Testis (tissue), 2 donors: ENCODE measurements at regions not wholly inside any gene's neighbourhood (a gene's known extent, or its start where the extent isn't known, plus 50 kb on each side); places are given as distances from the start of the nearest gene placed in this dataset.

Experiments
- DNase-seq: peaks from one replicate; pipeline ENCODE4 v3.0.0-alpha.2; 2019
- H3K27ac ChIP-seq, 2 donors: fragments of 200-600 bp; sonication (generic); one replicate each; pipeline ENCODE4 v1.5.1; 2019
- H3K27me3 ChIP-seq: fragments of 200-600 bp; sonication (generic); one replicate; pipeline ENCODE4 v1.5.1; 2019
- H3K36me3 ChIP-seq: fragments of 200-600 bp; sonication (generic); one replicate; pipeline ENCODE4 v1.5.1; 2017; ENCODE audit warnings: low read depth; ENCODE audit errors: missing control alignments
- H3K4me1 ChIP-seq: fragments of 200-600 bp; sonication (generic); one replicate; pipeline ENCODE4 v1.5.1; 2019
- H3K4me3 ChIP-seq, 2 donors: fragments of 200-600 bp; sonication (generic); one replicate each; pipeline ENCODE4 v1.5.1; 2017 to 2019
- H3K9me3 ChIP-seq: fragments of 200-600 bp; sonication (generic); one replicate; pipeline ENCODE4 v1.5.1; 2017
- POLR2A ChIP-seq: fragments of 450-650 bp; IDR thresholded peaks from one replicate; pipeline ENCODE4 v1.6.1; 2017; ENCODE audit warnings: antibody characterized with exemption, mild to moderate bottlenecking, moderate library complexity
- WGBS, 2 donors: methylation state at CpG; one replicate each; pipeline ENCODE4 v1.1.5; 2018; 5-methylcytosine and 5-hydroxymethylcytosine counted together
- intact Hi-C: fragments of 100-400 bp; cut with DNase I; formaldehyde crosslinking; loops from one replicate; pipeline ENCODE4 v1.15.1; 2023; ENCODE audit warnings: low total_unique reads
- TF ChIP-seq, protein P1 (sequence below), 3 experiments: fragments of 450-650 bp in 2 of 3; fragments of 200-600 bp in 1 of 3; sonication (generic) in 1 of 3; IDR thresholded peaks; one replicate each; pipeline ENCODE4 v1.5.1; 2016 to 2019; ENCODE audit warnings: antibody characterized with exemption in 3 of 3, mild to moderate bottlenecking in 2 of 3, moderate library complexity in 1 of 3

- DNase-seq, result no peak
- intact Hi-C loops, result loop anchor here (5.0 kb wide), 1 partner anchor 50 kb away; no protein-coding TSS in a partner anchor
- Histone ChIP-seq H3K27me3 (no peaks in the 10 kb centered on the region), H3K27ac (peak overlapping the region; percentile 6 to 55), H3K9me3 (no peaks in the 10 kb centered on the region), H3K36me3 (no peaks in the 10 kb centered on the region), H3K4me1 (peaks cover 60% of the 10 kb centered on the region), H3K4me3 (no peak overlapping the region)
- no peak for TF ChIP-seq POLR2A
- TF ChIP-seq, protein P1, sequence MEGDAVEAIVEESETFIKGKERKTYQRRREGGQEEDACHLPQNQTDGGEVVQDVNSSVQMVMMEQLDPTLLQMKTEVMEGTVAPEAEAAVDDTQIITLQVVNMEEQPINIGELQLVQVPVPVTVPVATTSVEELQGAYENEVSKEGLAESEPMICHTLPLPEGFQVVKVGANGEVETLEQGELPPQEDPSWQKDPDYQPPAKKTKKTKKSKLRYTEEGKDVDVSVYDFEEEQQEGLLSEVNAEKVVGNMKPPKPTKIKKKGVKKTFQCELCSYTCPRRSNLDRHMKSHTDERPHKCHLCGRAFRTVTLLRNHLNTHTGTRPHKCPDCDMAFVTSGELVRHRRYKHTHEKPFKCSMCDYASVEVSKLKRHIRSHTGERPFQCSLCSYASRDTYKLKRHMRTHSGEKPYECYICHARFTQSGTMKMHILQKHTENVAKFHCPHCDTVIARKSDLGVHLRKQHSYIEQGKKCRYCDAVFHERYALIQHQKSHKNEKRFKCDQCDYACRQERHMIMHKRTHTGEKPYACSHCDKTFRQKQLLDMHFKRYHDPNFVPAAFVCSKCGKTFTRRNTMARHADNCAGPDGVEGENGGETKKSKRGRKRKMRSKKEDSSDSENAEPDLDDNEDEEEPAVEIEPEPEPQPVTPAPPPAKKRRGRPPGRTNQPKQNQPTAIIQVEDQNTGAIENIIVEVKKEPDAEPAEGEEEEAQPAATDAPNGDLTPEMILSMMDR (IDR thresholded peaks at IDR 0.05), result peak in 1 of 3 experiments; percentile 17
- 61 to 75% methylated on average over 8 to 25 of the region's 25 CpGs for WGBS, 2 donors
These were observed 341.8 kb downstream of the SEC14L1 start for GRCh38 chr17:77482375-77483127.

DNA sequence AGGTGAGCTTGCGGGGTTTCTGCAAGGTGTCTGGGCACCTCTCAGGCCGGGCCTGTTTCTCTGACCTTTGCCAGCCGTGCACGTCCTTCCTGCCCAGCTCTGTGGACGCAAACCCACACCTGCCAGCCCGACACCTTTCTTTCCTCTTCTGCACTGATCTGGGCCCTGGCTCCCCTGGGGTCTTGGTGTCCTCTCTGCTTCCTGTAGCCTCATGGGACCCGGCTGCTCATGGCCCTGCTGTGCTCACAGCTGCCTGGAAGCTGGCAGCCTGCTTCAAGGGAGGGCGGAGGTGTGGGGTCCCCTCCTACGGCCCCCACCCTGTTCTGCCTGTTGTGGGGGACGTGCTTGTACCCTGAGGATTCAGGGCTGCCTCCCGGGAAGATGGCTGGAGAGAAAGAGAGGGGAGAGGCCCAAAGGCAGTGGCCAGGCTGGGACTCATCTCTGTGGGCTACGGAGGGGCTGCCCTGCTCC, 342.4 kb downstream of the SEC14L1 start:
- TF ChIP-seq, protein P1 (IDR thresholded peaks at IDR 0.05), result no peak
- no peak for TF ChIP-seq POLR2A
- no peaks in the 10 kb centered on the region for H3K36me3 ChIP-seq
- peaks cover 54% of the 10 kb centered on the region for H3K4me1 ChIP-seq
- no peak for DNase-seq
- H3K9me3 ChIP-seq, result no peaks in the 10 kb centered on the region
- peak overlapping the region; percentile 6 to 55 for H3K27ac ChIP-seq
- WGBS, 2 donors, result 74 to 92% methylated on average over 8 to 12 of the region's 12 CpGs
- no peaks in the 10 kb centered on the region for H3K27me3 ChIP-seq
- H3K4me3 ChIP-seq, result no peak overlapping the region
- intact Hi-C loops, result loop anchor here (5.0 kb wide), 1 partner anchor 51 kb away; no protein-coding TSS in a partner anchor

- Histone ChIP-seq H3K36me3 (no peaks in the 10 kb centered on the region), H3K4me3 (no peak overlapping the region), H3K4me1 (peaks cover 45% of the 10 kb centered on the region), H3K27me3 (no peaks in the 10 kb centered on the region), H3K27ac (no peak overlapping the region), H3K9me3 (no peaks in the 10 kb centered on the region)
- DNase-seq, result no peak
- no peak for TF ChIP-seq POLR2A
- TF ChIP-seq, protein P1 (IDR thresholded peaks at IDR 0.05), result no peak
- intact Hi-C loops, result loop anchor here (5.0 kb wide), 1 partner anchor 52 kb away; no protein-coding TSS in a partner anchor
- 97 to 98% methylated on average over 3 of the region's 3 CpGs for WGBS, 2 donors
These were observed 343.3 kb downstream of the SEC14L1 start for GRCh38 chr17:77484111-77484510.

DNA sequence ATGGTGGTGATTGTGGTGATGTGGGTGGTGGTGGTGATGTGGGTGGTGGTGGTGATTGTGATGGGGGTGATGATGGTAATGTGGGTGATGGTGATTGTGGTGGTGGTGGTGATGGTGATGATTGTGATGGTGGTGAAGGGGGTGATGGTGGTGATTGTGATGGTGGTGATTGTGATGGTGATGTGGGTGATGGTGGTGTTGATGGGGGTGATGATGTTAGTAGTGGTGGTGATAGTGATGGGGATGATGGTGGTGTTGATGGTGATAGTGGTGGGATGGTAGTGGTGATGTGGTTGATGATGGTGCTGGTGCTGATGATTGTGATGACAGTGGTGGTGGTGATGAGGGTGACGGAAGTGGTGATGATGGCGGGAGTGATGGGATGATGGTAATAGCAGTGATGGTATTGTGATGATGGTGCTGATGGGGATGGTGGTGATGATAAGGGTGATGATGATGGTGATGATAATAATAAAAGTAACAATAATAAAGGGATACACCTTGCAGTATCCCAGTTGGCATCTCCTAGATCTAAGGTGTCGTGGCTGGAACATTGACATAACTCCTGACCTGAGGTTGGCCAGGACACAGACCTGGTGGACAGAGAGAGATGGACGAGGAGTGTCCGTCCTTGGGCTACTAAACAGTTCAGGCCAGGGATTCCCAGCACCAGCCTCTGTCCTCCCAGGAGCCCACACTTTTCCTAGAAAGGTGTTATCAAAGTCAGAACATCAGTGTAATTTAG, 344.5 kb downstream of the SEC14L1 start:
- intact Hi-C loops, result no loop called here
- Histone ChIP-seq H3K4me3 (no peak overlapping the region), H3K27ac (no peak overlapping the region), H3K4me1 (peaks cover 45% of the 10 kb centered on the region), H3K27me3 (no peaks in the 10 kb centered on the region), H3K36me3 (no peaks in the 10 kb centered on the region), H3K9me3 (no peaks in the 10 kb centered on the region)
- WGBS, 2 donors, result 89 to 90% methylated on average over 5 of the region's 5 CpGs
- no peak for TF ChIP-seq POLR2A
- TF ChIP-seq, protein P1 (IDR thresholded peaks at IDR 0.05), result no peak
- no peak for DNase-seq
